Nucleus accumbens (tissue), 56 donors: ENCODE measurements at regions not wholly inside any gene's neighbourhood (a gene's known extent, or its start where the extent isn't known, plus 50 kb on each side); places are given as distances from the start of the nearest gene placed in this dataset.

ENCODE experiments used
- DNase-seq, 56 donors: peaks; one replicate each; lab custom pipeline; 2025; lab: John Stamatoyannopoulos, UW

GRCh38 chr1:37403166-37403565 is 71.2 kb upstream of the ZC3H12A start:
- DNase-seq, result no peak

- DNase-seq, result no peak
Observed at GRCh38 chr1:37404711-37405110, 69.7 kb upstream of the ZC3H12A start.

- DNase-seq, result peak in 39 of 56 donors; percentile 12 to 88 (median 57)
Observed at GRCh38 chr1:37410105-37410504, 64.3 kb upstream of the ZC3H12A start.

GRCh38 chr1:37410815-37411214 is 63.6 kb upstream of the ZC3H12A start:
- no peak for DNase-seq

GRCh38 chr1:37415611-37416244 is 58.7 kb upstream of the ZC3H12A start:
- DNase-seq, result peak in 2 of 56 donors; percentile 42 to 45

GRCh38 chr1:37420456-37420855 is 53.9 kb upstream of the ZC3H12A start:
- no peak for DNase-seq

GRCh38 chr1:37423810-37424209 is 50.6 kb upstream of the ZC3H12A start:
- no peak for DNase-seq

GRCh38 chr1:37424523-37424922 is 49.9 kb upstream of the ZC3H12A start:
- no peak for DNase-seq
